Testis (tissue), 2 donors: ENCODE measurements at regions not wholly inside any gene's neighbourhood (a gene's known extent, or its start where the extent isn't known, plus 50 kb on each side); places are given as distances from the start of the nearest gene placed in this dataset.
"Not testable (repeated sequence)": the region's sequence is repeated elsewhere in the genome, so short reads cannot be mapped to it uniquely, and the experiment has no call there.

Experiments
- DNase-seq: peaks from one replicate; pipeline ENCODE4 v3.0.0-alpha.2; 2019
- H3K27ac ChIP-seq, 2 donors: fragments of 200-600 bp; sonication (generic); one replicate each; pipeline ENCODE4 v1.5.1; 2019
- H3K27me3 ChIP-seq: fragments of 200-600 bp; sonication (generic); one replicate; pipeline ENCODE4 v1.5.1; 2019
- H3K36me3 ChIP-seq: fragments of 200-600 bp; sonication (generic); one replicate; pipeline ENCODE4 v1.5.1; 2017; ENCODE audit warnings: low read depth; ENCODE audit errors: missing control alignments
- H3K4me1 ChIP-seq: fragments of 200-600 bp; sonication (generic); one replicate; pipeline ENCODE4 v1.5.1; 2019
- H3K4me3 ChIP-seq, 2 donors: fragments of 200-600 bp; sonication (generic); one replicate each; pipeline ENCODE4 v1.5.1; 2017 to 2019
- H3K9me3 ChIP-seq: fragments of 200-600 bp; sonication (generic); one replicate; pipeline ENCODE4 v1.5.1; 2017
- CTCF ChIP-seq, 3 experiments: fragments of 450-650 bp in 2 of 3; fragments of 200-600 bp in 1 of 3; sonication (generic) in 1 of 3; IDR thresholded peaks; one replicate each; pipeline ENCODE4 v1.5.1; 2016 to 2019; ENCODE audit warnings: antibody characterized with exemption in 3 of 3, mild to moderate bottlenecking in 2 of 3, moderate library complexity in 1 of 3
- POLR2A ChIP-seq: fragments of 450-650 bp; IDR thresholded peaks from one replicate; pipeline ENCODE4 v1.6.1; 2017; ENCODE audit warnings: antibody characterized with exemption, mild to moderate bottlenecking, moderate library complexity
- WGBS, 2 donors: methylation state at CpG; one replicate each; pipeline ENCODE4 v1.1.5; 2018; 5-methylcytosine and 5-hydroxymethylcytosine counted together
- intact Hi-C: fragments of 100-400 bp; cut with DNase I; formaldehyde crosslinking; loops from one replicate; pipeline ENCODE4 v1.15.1; 2023; ENCODE audit warnings: low total_unique reads

GRCh38 chr20:30610029-30610693, 647.3 kb upstream of the DEFB115 start:
- WGBS, 2 donors = 27 to 51% methylated on average over 6 to 9 of the region's 9 CpGs
- H3K4me1 ChIP-seq = peaks cover 31% of the 10 kb centered on the region
- intact Hi-C loops = no loop called here
- no peaks in the 10 kb centered on the region for H3K9me3 ChIP-seq
- no peak overlapping the region for H3K4me3 ChIP-seq
- DNase-seq = peak; percentile 93
- no peaks in the 10 kb centered on the region for H3K36me3 ChIP-seq
- H3K27ac ChIP-seq = peak overlapping the region; percentile 76 to 78
- TF ChIP-seq CTCF (IDR thresholded peaks at IDR 0.05) = no peak
- no peaks in the 10 kb centered on the region for H3K27me3 ChIP-seq

GRCh38 chr20:30610751-30611150, 646.7 kb upstream of the DEFB115 start:
- H3K4me3 ChIP-seq = no peak overlapping the region
- 52 to 65% methylated on average over 3 to 4 of the region's 4 CpGs for WGBS, 2 donors
- no peaks in the 10 kb centered on the region for H3K36me3 ChIP-seq
- intact Hi-C loops = no loop called here
- DNase-seq = no peak
- H3K27me3 ChIP-seq = no peaks in the 10 kb centered on the region
- no peaks in the 10 kb centered on the region for H3K9me3 ChIP-seq
- TF ChIP-seq CTCF (IDR thresholded peaks at IDR 0.05) (no peak), POLR2A (no peak)
- H3K4me1 ChIP-seq = peaks cover 31% of the 10 kb centered on the region
- H3K27ac ChIP-seq = peak overlapping the region; percentile 76 to 78

DNA sequence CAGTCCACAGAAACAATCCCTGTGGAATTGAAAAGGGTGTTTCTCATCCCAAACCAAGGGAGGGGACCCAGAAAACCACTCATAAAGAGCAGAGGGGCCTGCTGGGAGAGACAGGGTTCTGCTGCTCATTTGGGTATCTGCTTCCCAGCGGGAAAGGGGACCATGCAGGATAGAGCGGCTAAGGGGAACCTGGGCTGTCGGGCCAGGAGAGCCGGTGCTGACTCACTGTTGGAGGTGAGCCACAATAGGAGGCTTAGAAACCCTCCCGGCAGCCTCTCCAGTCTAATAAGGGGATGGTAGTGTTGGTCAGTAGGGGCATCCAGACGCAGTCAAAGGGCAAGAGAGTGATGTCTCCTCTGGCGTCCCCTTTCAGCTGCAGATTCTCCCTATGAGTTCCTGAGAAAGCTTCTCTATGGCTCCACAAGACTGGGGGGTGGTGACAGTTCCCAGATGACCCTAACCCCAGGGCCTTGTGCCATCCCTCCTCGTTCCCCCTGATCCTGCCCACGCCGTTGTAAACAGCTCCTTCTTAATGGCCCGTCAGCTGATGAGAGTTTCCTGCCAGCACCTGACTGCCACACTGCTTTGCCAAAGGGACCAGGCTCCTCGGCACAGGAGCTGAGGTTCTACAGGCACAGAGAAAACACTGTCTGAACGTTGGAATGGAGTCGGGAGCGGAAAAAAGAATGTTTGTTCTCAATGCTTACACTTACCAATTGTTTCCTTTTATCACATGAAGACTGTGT, 646.1 kb upstream of the DEFB115 start:
- Histone ChIP-seq H3K9me3 (no peaks in the 10 kb centered on the region), H3K27me3 (no peaks in the 10 kb centered on the region), H3K4me1 (peaks cover 31% of the 10 kb centered on the region), H3K4me3 (no peak overlapping the region), H3K27ac (peak overlapping the region; percentile 76 to 78), H3K36me3 (no peaks in the 10 kb centered on the region)
- intact Hi-C loops = no loop called here
- peak; percentile 70 for DNase-seq
- 32 to 43% methylated on average over 15 of the region's 15 CpGs for WGBS, 2 donors
- no peak for TF ChIP-seq POLR2A
- no peak for TF ChIP-seq CTCF (IDR thresholded peaks at IDR 0.05)

- no peak for DNase-seq
- Histone ChIP-seq H3K9me3 (no peaks in the 10 kb centered on the region), H3K36me3 (no peaks in the 10 kb centered on the region), H3K27me3 (no peaks in the 10 kb centered on the region), H3K27ac (peak overlapping the region; percentile 76 to 78), H3K4me3 (no peak overlapping the region), H3K4me1 (peaks cover 32% of the 10 kb centered on the region)
- WGBS, 2 donors = 67 to 83% methylated on average over 1 of the region's 1 CpG
- TF ChIP-seq POLR2A = no peak
- no peak for TF ChIP-seq CTCF (IDR thresholded peaks at IDR 0.05)
- intact Hi-C loops = no loop called here
Measured at GRCh38 chr20:30612344-30612743, 645.1 kb upstream of the DEFB115 start.

DNA sequence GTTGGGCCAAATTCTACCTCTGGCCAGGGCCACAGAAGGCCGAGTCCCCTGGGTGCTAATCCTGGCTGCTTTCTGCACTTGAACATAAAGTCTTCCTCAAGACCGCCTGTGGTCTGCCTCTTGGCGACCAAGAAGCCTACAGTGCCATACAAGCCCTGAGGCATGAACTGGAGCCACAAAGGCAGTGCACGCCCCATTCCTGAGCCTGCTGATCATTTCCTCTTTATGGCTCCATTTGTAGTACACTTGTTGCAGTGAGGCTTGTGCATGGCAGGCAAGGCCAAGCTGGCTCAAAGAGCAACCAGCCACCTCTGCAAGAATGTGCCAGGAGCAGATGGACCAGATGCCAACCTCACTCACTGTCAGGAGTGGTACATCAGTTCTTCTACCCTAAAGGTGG, 636.1 kb upstream of the DEFB115 start:
- WGBS, 2 donors = 71 to 75% methylated on average over 4 of the region's 4 CpGs
- H3K9me3 ChIP-seq, H3K27ac ChIP-seq, H3K4me3 ChIP-seq, H3K36me3 ChIP-seq, DNase-seq, intact Hi-C loops, H3K27me3 ChIP-seq: not testable (repeated sequence)
- H3K4me1 ChIP-seq = peaks cover 27% of the 10 kb centered on the region

DNA sequence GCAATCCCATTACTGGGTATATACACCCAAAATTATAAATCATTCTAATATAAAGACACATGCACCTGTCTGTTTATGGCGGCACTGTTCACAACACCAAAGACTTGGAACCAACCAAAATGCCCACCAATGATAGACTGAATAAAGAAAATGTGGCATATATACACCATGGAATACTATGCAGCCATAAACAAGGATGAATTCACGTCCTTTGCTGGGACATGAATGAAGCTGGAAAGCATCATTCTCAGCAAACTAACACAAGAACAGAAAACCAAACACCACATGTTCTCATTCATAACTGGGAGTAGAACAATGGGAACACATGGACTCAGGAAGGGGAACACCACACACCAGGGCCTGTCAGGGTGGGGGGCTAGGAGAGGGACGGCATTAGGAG, 633.2 kb upstream of the DEFB115 start:
- H3K27me3 ChIP-seq, DNase-seq, H3K36me3 ChIP-seq, H3K27ac ChIP-seq, intact Hi-C loops, H3K4me1 ChIP-seq, H3K9me3 ChIP-seq, H3K4me3 ChIP-seq: not testable (repeated sequence)
- WGBS, 2 donors = 63 to 71% methylated on average over 3 of the region's 3 CpGs

DNA sequence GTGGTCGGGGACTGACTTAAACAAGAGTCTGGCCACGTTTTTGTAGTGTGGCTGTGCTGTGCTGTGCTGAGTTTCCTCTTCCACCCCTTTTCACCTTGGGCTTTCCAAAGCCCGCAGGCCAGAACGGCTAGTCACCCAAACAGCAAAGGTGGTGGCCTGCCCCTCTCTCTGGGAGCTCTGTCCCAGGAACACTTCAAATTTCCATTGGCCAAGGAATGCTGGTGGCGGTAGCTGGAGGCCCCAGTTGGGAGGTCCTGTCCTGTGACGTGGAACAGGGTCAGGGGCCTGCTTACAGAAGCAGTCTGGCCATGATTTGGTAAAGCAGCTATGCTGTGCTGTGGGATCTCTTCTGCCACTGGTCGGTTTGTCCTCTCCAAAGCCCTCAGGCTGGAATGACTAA, 628.1 kb upstream of the DEFB115 start:
- 45 to 69% methylated on average over 7 of the region's 7 CpGs for WGBS, 2 donors
- DNase-seq, H3K4me1 ChIP-seq, H3K9me3 ChIP-seq, H3K27me3 ChIP-seq, intact Hi-C loops, H3K27ac ChIP-seq, H3K4me3 ChIP-seq, H3K36me3 ChIP-seq: not testable (repeated sequence)
